NCI-H526 (cell line): ENCODE measurements at regions not wholly inside any gene's neighbourhood (a gene's known extent, or its start where the extent isn't known, plus 50 kb on each side); places are given as distances from the start of the nearest gene placed in this dataset.

Experiments
- DNase-seq, 2 experiments: peaks; one replicate each; lab custom pipeline; 2025; lab: John Stamatoyannopoulos, UW

DNA sequence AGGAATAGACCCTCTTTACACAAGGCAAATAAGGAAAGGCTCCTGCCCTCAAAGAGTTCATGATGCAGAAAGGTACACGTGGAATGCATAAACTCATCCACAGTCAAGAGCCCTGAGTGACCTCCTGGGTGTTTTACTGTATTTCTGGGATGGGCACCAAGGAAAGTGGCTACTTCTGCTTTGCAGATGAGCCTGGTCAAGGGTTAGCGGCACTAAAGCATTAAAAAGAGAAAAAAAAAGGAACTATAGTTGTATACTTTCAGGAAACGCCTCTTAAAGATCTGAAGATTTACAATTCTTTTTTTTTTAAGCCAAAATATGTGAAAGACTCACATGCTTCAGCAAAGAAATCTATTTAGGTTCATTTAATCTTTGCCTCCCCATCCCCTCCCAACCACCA lies 366.2 kb upstream of the PDE4D start:
- no peak for DNase-seq

GRCh38 chr5:60257596-60258271 lies 364.2 kb upstream of the PDE4D start:
- DNase-seq, result no peak

DNA sequence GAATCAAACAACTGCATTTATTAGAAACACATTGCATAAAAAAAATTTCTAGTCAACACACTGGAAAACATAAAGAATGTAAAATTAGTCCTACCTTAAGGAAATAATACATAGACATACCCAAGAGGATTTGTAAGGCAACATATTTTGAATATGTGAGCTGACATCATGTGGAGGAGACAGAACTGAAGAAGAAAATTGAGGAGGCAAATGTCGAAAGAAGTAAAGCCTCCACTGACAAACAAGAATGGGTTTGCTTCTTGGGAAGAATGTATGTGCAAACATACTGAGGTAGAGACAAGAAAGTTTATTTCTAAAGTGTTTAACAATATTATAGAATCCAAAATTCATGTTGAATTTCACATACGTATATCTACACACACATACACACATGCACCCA lies 363.0 kb upstream of the PDE4D start:
- no peak for DNase-seq

GRCh38 chr5:60248901-60249300 lies 355.4 kb upstream of the PDE4D start:
- DNase-seq, result no peak

DNA sequence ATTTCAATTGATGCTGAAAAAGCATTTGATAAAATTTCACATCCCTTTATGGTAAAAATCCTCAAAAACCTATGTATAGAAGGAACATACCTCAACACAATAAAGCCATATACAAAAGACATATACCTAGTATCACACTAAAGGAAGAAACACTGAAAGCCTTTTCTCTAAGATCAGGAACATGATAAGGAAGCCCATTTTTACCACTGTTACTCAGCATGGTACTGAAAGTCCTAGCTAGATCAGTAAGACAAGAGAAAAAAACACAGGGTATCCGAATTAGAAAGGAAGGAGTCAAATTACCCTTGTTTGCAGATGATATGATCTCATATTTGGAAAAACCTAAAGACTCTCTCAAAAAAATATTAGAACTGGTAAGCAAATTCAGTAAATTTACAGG lies 350.2 kb upstream of the PDE4D start:
- no peak for DNase-seq

GRCh38 chr5:60232036-60232795 lies 338.7 kb upstream of the PDE4D start:
- DNase-seq, result no peak

DNA sequence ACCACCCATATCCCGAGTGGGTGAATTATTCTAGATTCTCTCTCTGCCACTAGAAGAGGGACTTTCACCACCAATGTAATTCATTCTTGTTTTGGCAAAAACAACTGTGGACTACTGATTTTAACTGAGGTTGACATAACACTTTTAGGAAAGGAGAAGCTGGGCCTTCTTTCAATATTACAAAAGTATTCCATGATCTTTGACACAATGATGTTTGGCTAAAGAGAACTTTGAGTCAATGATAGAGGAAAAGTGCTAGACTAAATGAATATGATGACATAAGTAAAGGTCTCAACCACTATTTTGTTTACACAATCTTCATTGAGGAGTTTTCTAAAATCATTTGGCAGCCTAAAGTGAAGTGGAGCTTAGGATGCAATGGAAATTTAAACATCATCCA lies 336.9 kb upstream of the PDE4D start:
- DNase-seq, result no peak

DNA sequence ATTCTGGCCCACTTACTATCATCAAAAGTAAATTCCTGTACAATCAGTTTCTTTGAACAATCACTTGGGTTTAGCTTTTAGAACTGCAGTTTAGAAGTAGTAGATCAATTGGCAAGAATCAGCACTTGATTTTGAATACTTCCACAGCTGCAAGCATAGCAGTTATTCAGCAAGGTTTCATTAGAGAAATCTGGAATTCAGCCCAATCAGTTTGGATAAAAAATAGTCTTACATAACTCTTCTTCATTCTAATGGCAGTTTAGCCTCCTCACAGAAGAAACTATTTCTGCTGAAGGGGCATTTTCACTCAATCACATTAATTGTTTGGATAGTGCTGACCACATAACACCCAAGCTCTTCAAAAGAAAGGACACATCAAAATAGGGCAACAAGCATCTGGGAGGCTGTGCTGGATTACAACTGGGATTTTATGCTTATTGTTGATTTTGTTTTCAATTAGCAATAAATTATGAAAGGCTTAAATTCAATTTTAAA lies 336.2 kb upstream of the PDE4D start:
- no peak for DNase-seq

DNA sequence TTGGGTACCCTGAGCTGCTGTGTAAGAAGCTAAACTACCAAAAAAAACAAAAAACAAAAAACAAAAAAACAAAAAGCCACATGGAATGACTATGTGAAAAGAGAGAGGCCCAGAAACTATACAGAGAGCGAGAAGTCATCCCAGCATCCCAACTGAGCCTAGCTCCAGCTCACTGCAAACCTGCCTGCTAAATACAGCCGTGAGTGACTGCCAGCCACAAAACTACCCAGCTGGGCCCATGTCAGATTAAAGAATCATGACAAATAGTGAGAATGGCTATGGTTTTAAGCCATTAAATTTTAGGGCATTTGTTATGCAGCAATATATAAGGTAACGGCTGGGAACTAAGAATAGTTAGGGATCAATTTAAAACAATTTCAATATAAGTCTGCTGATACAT lies 335.1 kb upstream of the PDE4D start:
- no peak for DNase-seq

DNA sequence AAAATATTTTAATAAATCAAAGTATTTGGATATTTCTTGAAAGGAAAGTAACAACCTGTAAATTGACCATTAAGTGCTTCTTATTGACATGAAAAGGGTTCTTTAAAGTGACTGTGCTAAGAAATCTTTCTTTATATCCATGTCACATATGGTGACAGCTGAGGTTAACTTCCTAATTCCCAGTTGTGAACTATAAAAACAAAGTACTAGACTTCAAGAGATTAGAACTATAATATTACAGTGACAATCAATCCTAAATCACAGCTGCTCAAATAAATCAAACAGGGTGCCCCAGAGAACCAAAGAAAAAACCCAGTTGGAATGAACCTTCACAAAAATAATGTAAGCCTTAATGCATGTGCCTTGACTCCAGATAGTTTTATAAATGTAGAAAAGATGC lies 332.6 kb upstream of the PDE4D start:
- no peak for DNase-seq

DNA sequence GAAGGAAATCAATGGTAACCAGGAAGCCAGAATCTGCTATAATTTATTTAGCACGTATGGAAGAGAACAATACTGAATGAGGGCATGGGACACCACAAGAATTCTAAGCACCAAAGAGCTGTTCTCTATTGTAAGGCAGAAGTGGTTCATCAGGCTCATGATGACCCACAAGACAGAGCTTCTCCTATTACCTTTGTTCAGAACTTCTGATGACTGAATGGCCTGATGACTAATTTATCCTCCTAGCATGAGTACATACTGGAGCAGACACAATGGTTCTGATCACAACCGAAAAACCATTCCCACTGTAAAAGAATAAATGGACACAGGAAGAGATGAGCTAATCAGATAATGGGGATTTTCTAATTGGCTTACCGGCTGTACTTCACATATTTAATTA lies 329.8 kb upstream of the PDE4D start:
- DNase-seq, result no peak

- no peak for DNase-seq
These were observed 326.4 kb upstream of the PDE4D start for GRCh38 chr5:60219921-60220320.

- DNase-seq, result no peak
These were observed 317.3 kb upstream of the PDE4D start for GRCh38 chr5:60210810-60211209.

DNA sequence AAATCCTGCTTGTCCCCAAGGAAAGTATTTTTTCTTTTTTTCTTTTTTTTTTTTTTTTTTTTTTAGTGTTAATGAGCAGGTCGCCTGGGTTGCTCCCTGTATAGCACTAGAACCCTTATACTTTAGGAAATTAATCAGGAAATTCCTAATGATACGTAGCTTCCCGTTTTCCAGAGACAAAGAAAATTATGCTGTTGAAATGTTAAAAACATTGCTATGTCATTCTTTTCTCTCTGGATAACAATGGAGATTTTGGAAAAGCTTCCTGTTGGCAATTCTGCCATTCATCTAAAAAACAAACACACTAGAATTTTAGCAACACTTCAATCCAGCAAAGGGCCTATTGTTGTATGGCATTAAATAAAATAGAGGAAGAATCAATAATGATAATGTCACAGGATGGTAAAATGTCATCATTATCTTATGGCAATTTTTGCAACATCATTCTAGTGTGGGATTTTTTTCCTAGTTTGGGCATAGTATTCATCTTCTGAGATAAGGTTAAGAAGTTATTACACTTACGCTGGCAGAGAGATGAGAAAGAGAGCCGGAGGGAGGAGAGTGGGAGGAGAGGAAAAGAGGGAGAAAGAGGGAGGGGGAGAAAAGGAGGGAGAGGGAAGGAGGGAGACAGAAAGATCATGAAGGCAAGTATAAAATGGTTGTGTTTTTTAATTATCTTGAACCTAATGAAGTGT lies 315.8 kb upstream of the PDE4D start:
- DNase-seq, result no peak

DNA sequence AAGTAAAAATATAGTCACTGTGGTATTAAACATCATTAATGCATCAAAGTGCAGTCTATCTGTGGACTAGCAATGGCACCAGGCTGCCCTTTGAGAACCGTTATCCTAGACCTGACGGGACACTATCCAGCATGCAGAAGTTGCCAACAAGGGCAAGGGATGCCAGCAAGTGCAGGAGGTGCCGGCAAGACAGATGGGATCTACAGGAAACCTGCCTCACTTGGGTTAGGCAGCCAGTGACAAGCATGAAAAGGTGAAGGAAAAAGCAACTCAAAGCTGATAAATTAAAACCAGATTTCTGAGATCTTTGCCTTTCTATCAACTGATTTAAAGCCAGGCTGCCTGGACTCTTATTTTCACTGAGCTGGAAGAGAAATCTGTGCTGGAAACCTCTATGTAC lies 315.2 kb upstream of the PDE4D start:
- no peak for DNase-seq

- DNase-seq, result no peak
These were observed 313.5 kb upstream of the PDE4D start for GRCh38 chr5:60207040-60207439.

- DNase-seq, result no peak
These were observed 312.7 kb upstream of the PDE4D start for GRCh38 chr5:60206234-60206633.

DNA sequence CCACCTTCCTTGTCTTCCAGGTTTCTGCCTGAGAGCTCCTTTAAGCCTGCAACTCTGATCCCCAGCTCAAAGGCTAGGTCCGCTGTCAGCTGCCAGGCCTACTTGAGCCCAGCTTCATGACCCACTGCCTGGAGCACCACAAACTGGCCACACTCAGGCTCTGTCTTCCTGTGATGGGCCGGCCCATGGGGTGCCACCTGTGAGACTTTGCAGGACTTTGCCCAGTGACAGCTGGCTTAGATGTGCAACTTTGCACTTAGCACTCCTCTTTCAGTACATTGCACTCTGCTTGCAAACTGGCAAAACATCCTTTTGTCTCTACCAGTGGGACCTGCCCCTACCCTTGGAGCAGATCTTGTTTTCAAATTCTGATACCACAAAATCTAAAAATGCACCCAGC lies 311.5 kb upstream of the PDE4D start:
- no peak for DNase-seq

DNA sequence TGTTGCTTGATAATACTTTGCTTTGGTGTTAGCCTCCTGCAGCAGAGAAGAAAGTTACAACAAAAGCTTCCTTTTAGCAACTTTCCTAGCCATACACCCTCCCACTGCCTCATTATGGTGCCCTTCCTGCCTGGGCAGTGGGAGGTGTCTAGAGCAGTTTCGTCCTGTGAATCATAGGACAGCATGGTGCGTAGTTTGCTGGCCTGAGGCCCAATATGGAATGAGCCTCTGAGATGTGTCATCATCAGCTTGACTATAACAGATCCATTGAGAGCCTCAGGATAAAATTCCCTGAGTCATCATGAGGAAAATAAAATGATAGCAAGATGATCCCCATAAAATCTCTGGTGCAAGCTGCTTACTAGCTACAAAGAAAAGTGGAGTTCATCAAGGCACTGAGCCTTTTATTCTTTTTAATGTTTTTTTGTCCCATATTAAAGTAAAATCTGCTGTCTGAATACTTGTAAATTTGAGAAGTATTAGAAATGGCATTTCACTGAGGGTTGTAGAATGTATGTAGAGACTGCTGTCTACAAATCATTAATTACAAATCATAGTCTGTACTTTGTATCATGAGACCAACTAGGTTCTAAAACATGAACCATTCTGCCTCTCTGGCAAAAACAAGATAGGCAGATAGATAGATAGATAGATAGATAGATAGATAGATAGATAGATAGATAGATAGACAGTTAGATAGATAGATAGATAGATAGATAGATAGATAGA lies 303.0 kb upstream of the PDE4D start:
- DNase-seq, result no peak

DNA sequence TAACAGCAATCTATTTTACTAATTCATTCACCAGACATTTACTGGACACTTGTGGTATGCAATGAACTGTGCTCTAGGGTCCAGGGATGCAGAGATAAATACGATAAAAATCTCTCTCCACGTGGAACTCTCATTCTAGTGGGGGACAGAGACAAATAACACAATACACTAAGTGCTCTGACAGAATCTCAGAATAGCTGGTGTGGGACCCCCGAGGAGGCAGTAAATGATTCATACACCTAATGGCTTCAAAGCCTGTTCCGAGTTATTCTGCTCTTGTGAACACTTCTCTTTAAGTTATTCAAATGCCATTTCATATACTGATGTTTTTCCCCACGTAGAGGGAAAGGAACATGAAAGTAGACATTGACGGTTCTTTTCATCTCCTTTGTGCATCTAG lies 302.0 kb upstream of the PDE4D start:
- no peak for DNase-seq

DNA sequence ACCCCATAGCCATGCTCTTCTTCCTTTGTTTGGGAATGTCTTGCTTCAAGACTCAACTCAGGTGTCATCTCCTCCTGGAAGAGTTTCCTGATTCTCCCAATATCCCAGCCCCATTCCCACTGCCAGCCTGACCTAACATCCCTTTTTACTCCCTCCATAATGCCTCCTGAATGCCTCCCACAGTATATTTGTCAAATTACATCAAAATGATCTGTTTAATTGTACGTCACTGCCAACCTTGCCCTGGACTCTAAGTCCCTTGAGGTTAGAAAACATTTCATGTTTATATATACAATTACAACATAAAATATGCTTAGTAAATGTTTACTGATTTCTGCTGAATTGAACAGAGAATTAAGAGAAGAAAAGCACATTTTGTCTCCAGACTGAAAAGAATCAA lies 301.6 kb upstream of the PDE4D start:
- no peak for DNase-seq
